ENCODE measurements at regions not wholly inside any gene's neighbourhood (a gene's known extent, or its start where the extent isn't known, plus 50 kb on each side); places are given as distances from the start of the nearest gene placed in this dataset.

DNA sequence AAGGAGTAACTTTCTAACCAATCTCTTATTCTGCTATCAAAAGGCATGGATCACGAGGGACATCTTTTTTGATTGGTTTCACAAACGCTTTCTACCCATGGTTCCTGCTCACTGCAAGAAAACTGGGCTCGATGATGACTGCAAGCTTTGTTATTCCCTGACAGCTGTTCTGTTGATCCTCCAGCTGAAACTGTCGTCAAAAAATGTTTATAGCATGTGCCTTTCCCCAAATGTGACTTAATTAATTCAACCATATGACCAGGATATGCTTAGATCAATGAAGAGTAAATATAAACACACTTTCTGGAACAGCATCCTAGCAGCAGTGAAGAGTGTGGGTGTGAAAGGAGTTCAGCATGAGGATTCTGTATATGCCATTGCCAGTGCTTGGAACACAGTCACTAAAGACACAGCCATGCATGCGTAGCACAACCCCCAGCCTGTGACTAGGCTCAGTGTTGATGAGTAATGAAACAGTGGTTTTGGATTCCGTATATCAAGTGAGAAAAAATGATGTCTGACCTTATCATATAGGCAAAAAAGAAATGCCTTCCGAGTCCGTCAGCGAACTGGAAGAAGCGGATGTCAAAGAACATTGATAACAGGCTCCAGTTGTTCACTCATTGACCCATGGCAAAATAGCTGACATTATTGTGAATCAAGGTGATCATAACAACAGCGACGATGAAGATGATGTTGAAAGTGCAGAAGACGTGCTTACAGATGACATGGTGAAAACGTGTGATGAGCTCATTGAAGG, 347.4 kb downstream of the FGF9 start:
- DNase-seq, result no peak

DNA sequence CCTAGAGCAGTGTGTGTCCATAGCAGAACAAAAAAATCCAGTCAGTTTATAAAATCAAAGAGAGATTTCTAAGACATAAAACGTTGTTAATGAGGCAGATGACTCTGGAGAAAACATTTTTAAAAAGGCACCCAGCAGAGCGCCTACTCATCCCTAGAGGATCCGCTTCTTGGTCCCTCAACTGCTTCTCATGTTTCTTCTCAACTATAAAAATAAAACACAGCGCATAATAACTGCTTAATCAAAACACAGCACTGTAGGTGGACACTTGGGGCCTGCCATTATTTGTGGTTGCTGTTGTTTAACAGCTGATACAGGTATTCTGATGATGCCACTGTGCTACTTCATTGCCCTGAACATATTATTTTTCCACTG, 347.9 kb downstream of the FGF9 start:
- no peak for DNase-seq

DNA sequence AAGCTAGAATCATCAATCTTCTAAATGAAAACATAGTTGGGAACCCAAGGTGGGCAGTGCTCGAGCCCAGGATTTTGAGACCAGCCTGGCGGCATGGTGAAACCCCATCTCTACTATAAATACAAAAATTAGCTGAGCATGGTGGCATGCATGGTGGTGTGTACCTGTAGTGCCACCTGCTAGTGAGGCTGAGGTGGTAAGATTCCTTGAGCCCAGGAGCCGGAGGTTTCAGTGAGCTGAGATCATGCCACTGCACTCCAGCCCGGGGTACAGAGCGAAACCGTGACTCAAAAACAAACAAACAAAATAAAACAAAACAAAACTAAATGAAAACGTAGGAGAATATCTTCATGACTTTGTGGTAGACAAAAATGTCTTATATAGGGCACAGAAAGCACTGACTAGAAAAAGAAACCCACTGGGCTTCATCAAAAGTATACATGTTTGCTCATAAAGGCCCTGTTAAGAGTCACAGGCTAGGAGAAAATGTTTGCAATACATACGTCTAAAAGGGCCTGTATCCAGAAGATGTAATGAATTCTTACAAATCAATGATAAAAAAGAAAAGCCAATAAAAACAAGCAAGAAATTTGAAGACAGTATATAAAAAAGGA, 353.6 kb downstream of the FGF9 start:
- DNase-seq, result no peak

DNA sequence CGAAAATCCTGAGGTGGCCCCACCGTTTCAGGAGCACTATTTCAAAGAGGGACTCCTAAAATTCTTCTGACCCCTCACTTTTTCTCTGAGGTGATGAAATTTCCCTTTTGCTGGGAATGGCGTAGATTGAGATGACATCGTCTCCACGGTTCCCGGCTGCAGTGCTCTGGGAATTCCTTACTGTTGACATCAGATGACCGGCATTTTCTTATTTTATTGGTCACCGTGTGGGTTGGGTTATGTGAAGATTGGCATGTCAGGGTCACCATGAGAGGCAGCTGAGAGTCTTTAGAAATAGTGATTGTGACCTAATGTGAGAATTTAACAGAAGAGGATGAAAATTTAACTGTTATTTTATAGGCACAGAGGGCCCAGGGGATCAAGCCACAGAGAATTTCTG, 356.7 kb downstream of the FGF9 start:
- no peak for DNase-seq

DNA sequence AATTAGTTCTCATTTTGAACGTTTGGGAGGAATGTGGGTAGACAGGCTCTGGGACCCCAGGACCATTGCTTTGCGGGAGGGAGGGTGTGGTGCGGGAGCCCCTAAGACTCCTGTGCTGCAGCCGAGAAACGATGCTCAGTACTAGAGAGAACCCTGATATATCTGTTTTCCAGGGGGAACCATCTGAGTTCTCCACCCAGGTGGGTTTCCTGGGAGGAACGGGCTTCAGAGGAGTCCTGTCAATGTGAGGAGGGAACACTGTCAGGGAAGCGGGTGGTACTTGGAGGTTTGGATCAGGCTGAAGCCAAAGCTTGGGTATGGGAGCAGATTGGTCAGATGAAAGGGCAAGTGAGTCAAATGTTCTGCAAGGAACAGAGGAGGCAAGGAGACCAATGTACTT, 358.0 kb downstream of the FGF9 start:
- no peak for DNase-seq

DNA sequence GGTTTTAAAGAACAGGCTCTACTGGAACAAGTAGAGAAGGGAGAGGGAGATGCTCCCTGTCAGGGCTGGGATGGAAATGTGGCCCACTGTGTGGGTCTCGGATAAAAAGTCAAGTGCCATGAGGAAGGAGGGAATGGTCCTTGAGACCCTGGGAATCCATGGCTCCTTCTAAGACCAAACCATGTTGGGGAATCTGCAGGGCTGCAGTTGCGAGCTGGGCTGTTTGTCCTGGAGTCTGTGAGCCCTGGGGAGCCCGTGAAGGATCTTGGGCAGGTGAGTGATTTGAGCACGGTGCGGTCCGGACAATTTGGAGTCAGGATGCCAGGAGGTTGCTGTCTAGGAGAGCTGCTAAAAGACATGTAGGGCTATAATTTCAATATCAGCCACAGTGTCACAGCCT, 359.4 kb downstream of the FGF9 start:
- DNase-seq, result no peak

DNA sequence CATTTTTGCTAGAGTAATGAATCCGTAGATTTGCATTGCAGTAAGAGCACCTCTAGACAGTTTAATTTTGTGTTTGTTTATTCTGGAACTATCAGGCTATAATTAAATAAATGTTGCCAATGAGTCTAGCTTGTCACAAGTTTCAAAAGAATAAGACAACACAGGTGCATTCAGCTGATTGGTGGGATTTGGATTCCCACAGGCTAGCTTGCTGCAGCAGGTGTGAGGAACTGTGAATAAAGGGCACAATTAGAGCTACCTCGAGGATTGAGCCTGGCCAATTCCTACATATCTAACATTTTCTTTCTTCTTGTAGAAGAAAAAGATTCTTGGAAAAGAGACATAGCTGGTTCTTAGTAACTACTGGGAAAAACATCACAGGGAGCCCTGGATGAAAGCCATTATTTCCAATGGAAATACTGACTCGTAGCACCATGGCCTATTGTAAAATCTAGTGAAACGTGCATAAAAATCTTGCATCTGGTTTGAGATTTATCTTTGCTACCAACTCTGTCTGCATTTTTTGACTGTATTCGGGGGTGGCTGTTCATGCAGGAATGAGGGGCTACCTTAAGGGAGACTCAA, 360.9 kb downstream of the FGF9 start:
- no peak for DNase-seq

DNA sequence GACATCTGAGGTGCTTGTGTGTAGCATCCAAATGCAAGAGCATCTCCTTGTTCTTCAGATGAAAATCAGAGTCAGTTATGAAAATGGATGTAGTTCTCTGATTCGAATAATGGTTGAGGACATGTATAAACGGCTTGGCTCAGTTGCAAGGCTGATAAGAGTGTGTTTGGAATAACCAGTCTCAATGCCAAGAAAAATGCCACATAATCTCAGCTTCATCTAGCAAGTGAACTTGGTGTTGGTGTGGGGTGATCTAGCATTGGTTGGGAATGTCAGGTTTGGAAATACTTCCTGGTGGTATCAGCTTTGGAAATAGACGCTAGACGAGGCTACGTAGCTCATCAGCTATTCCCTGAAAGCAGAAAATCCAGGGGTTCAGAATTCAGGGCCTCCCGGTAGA, 362.0 kb downstream of the FGF9 start:
- DNase-seq, result no peak

DNA sequence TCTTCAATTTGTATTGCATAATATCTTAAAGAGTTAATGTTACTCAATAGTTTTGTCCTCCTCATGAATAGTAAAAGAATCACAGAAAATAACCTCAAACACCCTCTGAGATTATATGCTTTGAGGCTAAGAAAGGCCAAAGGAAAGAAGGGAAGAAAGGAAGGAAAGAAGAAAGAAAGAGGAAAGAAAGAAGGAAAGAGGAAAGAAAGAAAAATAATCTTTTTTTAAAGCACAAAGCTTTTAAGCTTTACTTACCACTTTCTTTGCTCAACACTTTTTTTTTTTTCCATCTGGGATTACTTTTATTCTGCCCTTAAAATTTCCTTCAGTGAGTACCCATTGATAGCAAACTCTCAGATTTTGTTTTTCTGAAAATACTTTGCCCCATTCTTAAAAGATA, 369.1 kb downstream of the FGF9 start:
- no peak for DNase-seq

DNA sequence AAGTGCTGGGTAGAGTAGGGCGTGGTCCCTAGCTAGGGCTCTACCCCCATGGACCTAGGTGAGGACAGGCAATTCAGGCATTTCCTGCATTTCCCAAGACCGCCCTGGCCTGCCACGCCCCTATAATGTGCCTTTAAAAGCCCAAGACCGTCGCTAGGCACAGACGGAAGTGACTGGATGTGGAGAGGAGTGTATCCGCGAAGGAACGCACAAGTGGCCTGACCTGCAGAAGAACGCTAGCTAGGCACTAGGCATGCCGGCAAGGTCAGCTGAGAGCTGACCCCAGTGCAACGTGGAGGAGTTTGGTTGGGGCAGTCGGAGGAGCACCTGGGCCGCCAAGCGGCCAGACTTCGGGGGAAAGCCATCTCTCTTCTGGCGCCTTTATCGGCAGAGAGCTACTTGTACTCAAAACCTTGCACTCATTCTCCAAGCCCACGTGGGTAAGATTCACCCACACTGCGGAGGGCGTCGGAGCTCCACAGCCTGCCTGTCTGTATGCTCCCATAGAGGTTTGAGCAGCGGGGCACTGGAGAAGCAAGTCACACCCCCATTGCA, 370.0 kb downstream of the FGF9 start:
- no peak for DNase-seq

DNA sequence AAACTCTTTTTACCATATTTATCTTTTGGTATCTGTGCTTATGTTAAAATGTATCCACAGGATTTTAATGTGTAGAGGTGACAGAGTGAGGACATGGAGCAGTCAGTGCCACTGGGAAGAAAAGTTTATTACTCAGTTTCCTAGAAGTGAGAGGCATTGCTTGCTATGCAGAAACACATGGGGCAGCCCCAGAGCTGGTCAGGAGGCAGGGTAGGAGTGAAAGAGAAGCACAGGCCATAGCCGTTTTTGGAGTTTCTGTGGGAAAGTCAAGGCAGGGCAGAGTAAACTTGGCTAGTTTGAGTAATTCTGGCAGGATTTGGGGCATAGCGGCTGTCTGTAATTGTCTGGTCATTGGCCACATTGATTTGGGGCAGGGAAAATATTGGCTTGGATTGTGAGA, 370.9 kb downstream of the FGF9 start:
- DNase-seq, result no peak

DNA sequence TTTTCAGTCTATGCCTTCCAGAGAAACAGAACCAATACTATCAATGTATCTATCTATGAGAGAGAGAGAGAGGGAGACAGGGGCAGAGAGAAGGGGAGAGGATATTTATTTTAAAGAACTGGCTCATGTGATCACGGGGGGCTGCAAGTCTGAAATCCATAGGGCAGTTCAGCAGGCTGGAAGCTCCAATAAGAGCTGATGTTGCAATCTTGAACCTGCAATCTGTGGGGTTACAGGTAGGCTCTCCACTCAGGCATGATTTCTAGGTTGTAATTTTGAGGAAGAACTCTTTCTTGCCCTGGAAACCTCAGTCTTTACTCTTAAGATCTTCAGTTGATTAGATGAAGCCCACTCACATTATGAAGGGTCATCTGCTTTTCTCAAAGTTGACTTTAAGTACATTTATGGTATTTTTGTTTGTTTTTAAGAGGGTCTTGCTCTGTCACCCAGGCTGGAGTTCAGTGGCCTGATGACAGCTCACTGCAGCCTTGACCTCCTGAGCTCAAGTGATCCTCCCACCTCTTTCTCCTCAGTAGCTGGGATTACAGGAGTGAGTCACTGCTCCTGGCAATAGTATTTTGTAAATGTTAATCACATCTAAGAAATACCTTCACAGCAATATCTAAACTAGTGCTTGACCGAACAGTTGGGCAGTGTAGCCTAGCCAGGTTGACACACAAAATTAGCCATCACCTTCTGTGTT, 376.4 kb downstream of the FGF9 start:
- DNase-seq, result no peak

DNA sequence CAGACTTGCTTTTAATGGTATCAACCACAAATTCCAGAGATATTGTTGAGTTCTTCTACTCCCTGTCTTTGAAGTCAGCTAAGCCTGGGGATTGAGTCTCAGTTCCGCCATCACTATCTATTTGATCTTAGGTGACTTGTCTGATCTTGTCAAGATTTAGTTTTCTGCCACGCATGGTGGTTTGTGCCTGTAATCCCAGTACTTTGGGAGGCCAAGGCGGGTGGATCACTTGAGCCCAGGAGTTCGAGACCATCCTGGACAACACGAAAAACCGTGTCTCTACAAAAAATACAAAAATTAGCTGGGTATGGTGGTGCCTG, 376.9 kb downstream of the FGF9 start:
- DNase-seq, result no peak

DNA sequence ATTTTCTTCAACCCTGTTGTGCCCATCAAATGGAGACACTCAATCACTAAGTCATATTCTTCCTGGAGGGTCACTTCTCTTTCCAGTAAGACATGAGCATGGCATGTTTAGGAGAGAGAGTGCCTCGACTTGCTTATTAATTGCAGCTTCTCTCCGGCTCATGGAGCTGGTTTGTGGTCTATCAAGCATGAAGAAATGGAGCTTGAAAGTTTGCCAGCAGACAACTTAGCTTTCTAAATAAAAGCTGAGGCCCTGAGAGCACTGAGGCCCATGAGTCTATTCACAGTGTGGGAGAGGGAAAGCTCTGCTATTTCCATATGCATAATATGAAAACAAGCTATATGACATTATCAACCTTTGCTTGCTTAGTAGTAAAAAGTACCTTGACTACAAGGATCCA, 378.5 kb downstream of the FGF9 start:
- no peak for DNase-seq

DNA sequence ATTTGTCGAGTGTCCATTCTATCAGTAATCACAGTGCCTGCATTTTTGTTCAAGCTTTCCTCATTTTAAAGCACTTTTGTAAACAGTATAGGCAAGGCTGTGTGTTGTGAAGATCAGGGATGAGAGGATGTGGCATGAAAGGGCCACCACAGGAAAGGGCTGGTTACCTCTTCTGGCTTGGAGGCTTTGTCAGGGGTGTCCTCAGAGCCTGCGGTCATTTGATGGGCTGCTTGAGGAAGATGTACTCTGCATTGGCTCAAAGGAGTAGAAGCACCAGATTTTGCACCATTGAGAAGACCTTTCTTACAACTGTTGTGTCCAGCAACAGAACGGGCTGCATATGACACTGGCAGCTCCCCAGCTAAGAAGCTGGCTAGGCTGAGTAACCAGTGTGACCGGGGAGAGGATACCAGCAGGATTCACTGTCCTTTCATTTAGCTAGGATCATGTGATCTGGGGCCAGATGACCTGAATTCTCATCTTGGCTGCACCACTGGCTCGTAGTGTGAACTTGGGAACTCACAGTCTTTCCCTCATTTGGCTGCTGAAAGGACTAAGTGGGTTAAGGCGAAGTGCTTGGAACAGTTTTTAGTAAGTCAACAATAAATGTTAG, 380.2 kb downstream of the FGF9 start:
- DNase-seq, result no peak

DNA sequence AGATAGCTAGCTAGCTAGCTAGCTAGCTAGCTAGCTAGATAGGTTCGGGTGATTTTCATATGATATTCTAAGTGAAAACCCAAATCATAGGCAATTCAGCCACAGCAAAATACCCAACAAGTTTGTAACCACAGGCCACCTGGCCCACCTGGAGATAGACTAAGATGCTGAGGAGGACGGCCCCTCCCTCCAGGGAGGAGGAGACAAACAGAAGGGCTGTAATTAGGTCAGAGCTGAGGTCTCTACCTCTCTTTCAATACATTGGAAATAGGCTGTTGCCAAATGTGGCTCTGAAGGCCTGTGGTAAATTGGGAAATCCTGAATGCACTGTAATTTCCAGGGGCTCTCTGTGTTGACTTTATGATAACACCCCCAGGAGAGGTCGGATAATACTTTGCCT, 382.2 kb downstream of the FGF9 start:
- DNase-seq, result no peak

DNA sequence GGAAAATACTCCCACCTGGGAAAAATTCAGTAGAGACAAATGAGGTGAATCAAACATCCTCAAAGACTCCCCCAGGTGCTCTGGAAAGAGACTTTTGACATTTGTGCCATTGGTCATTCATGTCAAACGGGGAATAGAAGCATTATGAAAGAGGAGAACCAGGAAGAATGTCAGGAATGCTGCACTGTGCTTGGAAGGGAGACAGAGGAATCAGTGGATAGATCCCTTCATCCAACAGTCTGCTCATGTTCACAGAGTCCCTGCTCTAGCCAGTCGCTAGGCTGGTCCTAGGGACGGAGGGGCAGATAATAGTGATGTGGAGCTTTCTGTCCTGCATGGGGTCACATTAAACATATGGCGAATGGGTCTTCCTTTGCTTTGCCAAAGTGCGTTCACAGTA, 384.4 kb downstream of the FGF9 start:
- no peak for DNase-seq

DNA sequence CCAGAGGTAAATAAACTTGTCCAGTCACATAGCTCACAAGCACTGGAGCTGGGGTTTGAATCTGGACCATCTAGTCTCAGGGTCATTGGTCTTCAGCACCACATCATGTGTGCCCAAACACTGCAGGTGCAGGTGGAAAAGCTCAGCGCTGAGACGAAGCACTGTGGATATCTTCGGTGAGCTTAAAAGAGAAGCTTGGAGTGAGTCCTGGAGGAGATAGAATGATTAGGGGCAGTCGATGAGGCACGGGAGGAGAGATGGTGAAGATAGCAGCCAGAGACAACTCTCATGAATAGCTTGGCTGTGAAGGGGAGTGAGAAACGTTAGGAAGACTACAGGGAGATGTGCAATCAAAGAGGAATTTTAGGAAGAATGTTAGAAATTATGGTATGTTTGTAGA, 389.3 kb downstream of the FGF9 start:
- no peak for DNase-seq

DNA sequence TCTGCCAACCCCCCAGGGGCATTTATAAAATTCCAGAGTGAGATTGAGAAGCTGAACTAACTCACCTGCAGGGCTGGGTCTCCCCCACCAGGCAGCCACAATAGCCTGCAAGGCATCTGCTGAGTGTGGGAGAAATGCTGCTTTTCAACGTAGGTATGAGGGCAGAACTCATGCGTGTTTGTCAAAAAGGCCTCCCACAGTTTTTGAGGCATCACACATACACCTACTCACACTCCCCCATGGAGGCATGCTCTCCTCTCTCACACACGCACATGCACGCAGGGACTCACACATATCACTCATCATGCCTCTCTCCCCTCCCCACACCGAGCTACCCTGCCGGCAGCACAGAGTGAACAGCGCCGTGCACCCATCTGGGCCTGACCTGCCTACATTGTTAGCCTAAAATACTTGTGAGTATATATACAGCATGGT, 390.5 kb downstream of the FGF9 start:
- no peak for DNase-seq

DNA sequence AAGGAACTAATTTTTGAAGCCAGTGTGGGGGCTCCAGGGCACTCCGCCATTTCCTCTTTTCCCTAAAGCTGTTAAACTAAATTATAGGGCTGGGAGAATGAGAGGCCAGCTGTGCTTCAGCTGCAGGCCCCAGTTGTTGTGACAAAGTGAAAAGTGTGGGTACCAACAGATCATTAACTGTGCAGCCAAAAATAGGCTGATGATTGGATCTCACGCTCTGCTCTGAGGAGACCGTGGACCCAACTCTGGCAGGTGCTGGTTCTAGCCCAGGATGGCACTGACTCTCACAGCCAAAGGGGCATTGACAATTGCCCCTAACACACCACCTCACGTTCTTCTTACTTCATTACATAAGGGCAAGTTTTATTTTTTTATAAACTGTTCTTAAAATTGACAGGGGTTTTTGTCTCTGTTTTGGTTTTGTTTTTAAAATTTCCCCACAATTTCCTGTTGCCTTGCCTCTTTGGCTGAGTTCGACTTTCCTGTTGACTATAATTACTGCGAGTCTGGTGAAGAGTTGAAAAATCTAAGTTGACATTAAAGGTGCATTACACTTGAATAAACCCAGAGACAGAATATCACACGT, 391.0 kb downstream of the FGF9 start:
- no peak for DNase-seq

DNA sequence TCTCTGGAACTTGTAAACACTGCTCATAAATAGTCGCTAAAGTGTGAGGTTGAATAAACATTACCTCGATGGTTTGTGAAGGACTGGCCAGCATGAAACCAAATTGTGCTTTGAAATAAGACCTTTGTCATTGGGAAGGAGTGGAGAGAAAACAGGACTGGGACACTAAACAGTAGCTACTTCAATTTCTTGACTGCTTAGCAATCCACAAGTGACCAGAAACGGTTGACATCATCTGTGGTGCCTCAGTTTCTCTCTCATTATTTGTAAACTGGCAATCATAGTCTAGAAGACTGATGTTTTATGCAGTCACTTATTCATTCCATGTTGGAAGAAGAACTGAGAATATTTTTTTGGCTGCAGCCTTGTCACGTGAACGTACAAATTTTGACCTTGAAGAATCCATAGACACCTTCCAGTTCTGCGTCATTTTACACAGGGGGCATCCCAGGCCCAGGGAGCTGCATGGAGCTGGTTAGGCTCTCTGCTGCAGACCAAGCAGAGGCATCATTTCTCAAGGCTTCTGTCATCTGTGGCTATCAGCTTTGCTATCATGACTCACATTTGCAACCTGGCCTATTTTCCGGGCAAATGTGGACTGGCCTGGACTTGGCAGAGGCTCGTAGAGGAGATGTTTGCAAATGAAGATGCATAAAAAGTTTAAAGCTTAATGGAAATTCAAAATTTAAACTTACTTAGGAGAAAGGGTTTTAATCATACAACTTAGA, 391.8 kb downstream of the FGF9 start:
- DNase-seq, result no peak

DNA sequence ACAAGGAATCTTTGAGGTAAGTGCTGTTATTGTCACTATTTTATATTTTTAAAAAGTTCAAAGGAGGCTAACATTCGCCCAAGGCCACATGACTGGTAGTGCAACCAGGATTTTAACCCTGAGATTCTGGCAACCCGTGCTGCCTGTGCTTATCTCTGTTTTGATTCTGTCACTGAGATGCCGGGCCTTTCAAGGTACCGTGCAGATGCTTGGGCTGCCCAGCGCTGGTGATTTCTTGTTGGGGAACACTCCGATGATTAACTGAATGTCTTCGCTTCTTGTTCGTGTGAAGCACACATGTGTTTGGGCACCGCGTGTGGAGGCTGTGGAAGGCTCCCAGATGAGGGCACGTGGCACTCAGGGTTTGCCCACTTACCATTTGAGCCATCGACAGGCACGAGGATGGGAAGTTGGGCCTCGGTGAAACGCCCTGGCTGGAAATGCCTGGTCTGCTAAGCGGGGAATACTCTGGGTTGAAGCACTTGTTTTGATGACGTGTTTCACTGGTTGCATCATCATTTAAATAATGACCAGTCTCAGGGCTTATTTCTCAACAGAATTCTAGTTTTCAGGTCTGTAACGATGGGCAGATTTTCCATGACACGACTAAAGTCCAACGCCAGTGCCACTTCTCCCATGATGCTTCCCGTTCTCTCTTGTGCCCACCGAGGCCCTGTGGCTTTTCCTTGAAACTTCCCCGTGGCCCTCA, 392.7 kb downstream of the FGF9 start:
- DNase-seq, result no peak

Measured in NK-92 treated with Interleukin-12 subunit alpha and Interleukin-12 subunit beta, amount 100 ng/mL, for 24 hours (cell line).